OCI-LY7 (cell line): ENCODE measurements at regions not wholly inside any gene's neighbourhood (a gene's known extent, or its start where the extent isn't known, plus 50 kb on each side); places are given as distances from the start of the nearest gene placed in this dataset.

Source experiments
- BruUV-seq: library from RNA; stranded (reverse); fragments of 400-500 nt; replicated peaks from 2 replicates; lab custom pipeline; 2021; lab: Mats Ljungman, UMichigan
- CTCF ChIA-PET: fragments of 300-600 bp; sonication (Branson Sonifier 250); formaldehyde crosslinking; loops from one replicate; lab custom pipeline; 2022; ENCODE audit warnings: antibody characterized with exemption; ENCODE audit not compliant: unreplicated experiment; lab: Charles Lee
- POLR2A ChIA-PET: fragments of 300-600 bp; sonication (Branson Sonifier 250); formaldehyde crosslinking; loops from one replicate; lab custom pipeline; 2022; ENCODE audit warnings: antibody characterized with exemption; lab: Charles Lee
- DNase-seq: peaks from one replicate; pipeline ENCODE4 v3.0.0-alpha.2; 2015; ENCODE audit warnings: low spot score
- H2AFZ ChIP-seq: fragments of 200-600 bp; sonication (generic), shearing (Covaris generic); 2 replicates; pipeline ENCODE4 v1.6.1; 2014; ENCODE audit warnings: mild to moderate bottlenecking, antibody characterized with exemption, low read length, moderate library complexity
- H3K27ac ChIP-seq: fragments of 200-600 bp; sonication (generic); 2 replicates; pipeline ENCODE4 v1.5.1; 2014; ENCODE audit warnings: mixed run types, low read depth, mild to moderate bottlenecking, moderate library complexity, low read length, inconsistent platforms; ENCODE audit not compliant: poor library complexity, severe bottlenecking
- H3K36me3 ChIP-seq: fragments of 200-600 bp; sonication (generic); 2 replicates; pipeline ENCODE4 v1.6.1; 2014; ENCODE audit warnings: mild to moderate bottlenecking, antibody characterized with exemption, low read length, moderate library complexity, mixed read lengths; ENCODE audit not compliant: insufficient read depth
- H3K4me1 ChIP-seq: fragments of 200-600 bp; sonication (generic); 2 replicates; pipeline ENCODE4 v1.5.1; 2014; ENCODE audit warnings: mild to moderate bottlenecking, low read length; ENCODE audit not compliant: insufficient read depth, poor library complexity, severe bottlenecking
- H3K4me2 ChIP-seq: fragments of 200-600 bp; sonication (generic); 2 replicates; pipeline ENCODE4 v1.6.1; 2014; ENCODE audit warnings: mild to moderate bottlenecking, low read length
- H3K4me3 ChIP-seq: fragments of 200-600 bp; sonication (generic); 2 replicates; pipeline ENCODE4 v1.5.1; 2014; ENCODE audit warnings: mild to moderate bottlenecking, low read depth, low read length; ENCODE audit not compliant: poor library complexity, severe bottlenecking
- H3K79me2 ChIP-seq: fragments of 200-600 bp; sonication (generic); 2 replicates; pipeline ENCODE4 v1.6.1; 2016; ENCODE audit warnings: low read depth, mild to moderate bottlenecking, low read length, moderate library complexity, mixed read lengths; ENCODE audit not compliant: insufficient read depth
- H3K9me2 ChIP-seq: fragments of 200-600 bp; sonication (generic); 2 replicates; pipeline ENCODE4 v1.6.1; 2016; ENCODE audit warnings: mild to moderate bottlenecking, low read length, mixed read lengths; ENCODE audit not compliant: insufficient read depth
- H3K9me3 ChIP-seq: fragments of 200-600 bp; sonication (generic); 2 replicates; pipeline ENCODE4 v1.6.1; 2014; ENCODE audit warnings: mild to moderate bottlenecking, mixed run types, low read length, mixed read lengths
- H4K20me1 ChIP-seq: fragments of 200-600 bp; sonication (generic); 2 replicates; pipeline ENCODE4 v1.6.1; 2014; ENCODE audit warnings: mild to moderate bottlenecking, antibody characterized with exemption, low read length, moderate library complexity, mixed read lengths; ENCODE audit not compliant: insufficient read depth
- EZH2phosphoT487 ChIP-seq: fragments of 200-600 bp; sonication (generic); IDR thresholded peaks from 2 replicates; pipeline ENCODE4 v1.6.1; 2018; ENCODE audit warnings: low read depth, borderline replicate concordance, mild to moderate bottlenecking, mixed run types, antibody characterized with exemption, low read length, moderate library complexity, mixed read lengths
- intact Hi-C: fragments of 100-400 bp; cut with micrococcal nuclease; formaldehyde crosslinking; loops from one replicate; pipeline ENCODE4 v1.10.0; 2022; ENCODE audit not compliant: unreplicated experiment
- TF ChIP-seq, protein P1 (sequence below): fragments of 200-600 bp; sonication (generic); conservative IDR thresholded peaks from 2 replicates; pipeline ENCODE4 v1.5.1; 2014; ENCODE audit warnings: mild to moderate bottlenecking, antibody characterized with exemption, low read length, moderate library complexity, mixed read lengths

GRCh38 chr1:5720936-5721335 is 271.3 kb downstream of the NPHP4 start:
- BruUV-seq: no TSS peak
- intact Hi-C loops: no loop called here
- H4K20me1 ChIP-seq: no peaks in the 10 kb centered on the region
- TF ChIP-seq, protein P1, sequence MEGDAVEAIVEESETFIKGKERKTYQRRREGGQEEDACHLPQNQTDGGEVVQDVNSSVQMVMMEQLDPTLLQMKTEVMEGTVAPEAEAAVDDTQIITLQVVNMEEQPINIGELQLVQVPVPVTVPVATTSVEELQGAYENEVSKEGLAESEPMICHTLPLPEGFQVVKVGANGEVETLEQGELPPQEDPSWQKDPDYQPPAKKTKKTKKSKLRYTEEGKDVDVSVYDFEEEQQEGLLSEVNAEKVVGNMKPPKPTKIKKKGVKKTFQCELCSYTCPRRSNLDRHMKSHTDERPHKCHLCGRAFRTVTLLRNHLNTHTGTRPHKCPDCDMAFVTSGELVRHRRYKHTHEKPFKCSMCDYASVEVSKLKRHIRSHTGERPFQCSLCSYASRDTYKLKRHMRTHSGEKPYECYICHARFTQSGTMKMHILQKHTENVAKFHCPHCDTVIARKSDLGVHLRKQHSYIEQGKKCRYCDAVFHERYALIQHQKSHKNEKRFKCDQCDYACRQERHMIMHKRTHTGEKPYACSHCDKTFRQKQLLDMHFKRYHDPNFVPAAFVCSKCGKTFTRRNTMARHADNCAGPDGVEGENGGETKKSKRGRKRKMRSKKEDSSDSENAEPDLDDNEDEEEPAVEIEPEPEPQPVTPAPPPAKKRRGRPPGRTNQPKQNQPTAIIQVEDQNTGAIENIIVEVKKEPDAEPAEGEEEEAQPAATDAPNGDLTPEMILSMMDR: no peak
- no peak for TF ChIP-seq EZH2phosphoT487
- DNase-seq: no peak
- H3K9me3 ChIP-seq: no peaks in the 10 kb centered on the region
- H3K9me2 ChIP-seq: no peaks in the 10 kb centered on the region
- no peak overlapping the region for H3K4me3 ChIP-seq
- POLR2A ChIA-PET: no interaction called here
- no peak overlapping the region for H3K4me2 ChIP-seq
- H3K79me2 ChIP-seq: no peaks in the 10 kb centered on the region
- CTCF ChIA-PET: no interaction called here
- no peak overlapping the region for H2AFZ ChIP-seq
- no peaks in the 10 kb centered on the region for H3K36me3 ChIP-seq
- H3K27ac ChIP-seq: no peak overlapping the region
- peaks cover 10% of the 10 kb centered on the region for H3K4me1 ChIP-seq

- ChIA-PET CTCF (no interaction called here), POLR2A (no interaction called here)
- H3K4me2 ChIP-seq: no peak overlapping the region
- DNase-seq: no peak
- TF ChIP-seq EZH2phosphoT487: no peak
- TF ChIP-seq, protein P1: no peak
- H3K9me3 ChIP-seq: no peaks in the 10 kb centered on the region
- BruUV-seq: no TSS peak
- H3K79me2 ChIP-seq: no peaks in the 10 kb centered on the region
- H2AFZ ChIP-seq: no peak overlapping the region
- H3K36me3 ChIP-seq: no peaks in the 10 kb centered on the region
- peaks cover 10% of the 10 kb centered on the region for H3K4me1 ChIP-seq
- H3K4me3 ChIP-seq: no peak overlapping the region
- no peak overlapping the region for H3K27ac ChIP-seq
- intact Hi-C loops: no loop called here
- H4K20me1 ChIP-seq: no peaks in the 10 kb centered on the region
- no peaks in the 10 kb centered on the region for H3K9me2 ChIP-seq
Measured at GRCh38 chr1:5720484-5720883, 271.7 kb downstream of the NPHP4 start.

GRCh38 chr1:5720045-5720444 is 272.2 kb downstream of the NPHP4 start:
- H3K4me3 ChIP-seq: no peak overlapping the region
- H3K36me3 ChIP-seq: no peaks in the 10 kb centered on the region
- no peaks in the 10 kb centered on the region for H3K9me2 ChIP-seq
- H3K4me1 ChIP-seq: peaks cover 10% of the 10 kb centered on the region
- TF ChIP-seq EZH2phosphoT487: no peak
- TF ChIP-seq, protein P1: no peak
- DNase-seq: no peak
- no TSS peak for BruUV-seq
- H3K79me2 ChIP-seq: no peaks in the 10 kb centered on the region
- intact Hi-C loops: no loop called here
- CTCF ChIA-PET: no interaction called here
- no peak overlapping the region for H2AFZ ChIP-seq
- H3K27ac ChIP-seq: no peak overlapping the region
- no peaks in the 10 kb centered on the region for H3K9me3 ChIP-seq
- H4K20me1 ChIP-seq: no peaks in the 10 kb centered on the region
- H3K4me2 ChIP-seq: no peak overlapping the region
- POLR2A ChIA-PET: no interaction called here
